A673 (cell line): ENCODE measurements at regions not wholly inside any gene's neighbourhood (a gene's known extent, or its start where the extent isn't known, plus 50 kb on each side); places are given as distances from the start of the nearest gene placed in this dataset.

ENCODE experiments used
- CTCF ChIP-seq: fragments of 300-800, 200-600 bp; sonication (generic); conservative IDR thresholded peaks from 2 replicates; pipeline ENCODE4 v1.5.1; 2017; ENCODE audit warnings: low read depth, mild to moderate bottlenecking, antibody characterized with exemption, low read length, moderate library complexity, mixed read lengths
- EZH2 ChIP-seq: fragments of 200-600 bp; sonication (generic); IDR thresholded peaks from 2 replicates; pipeline ENCODE4 v1.6.1; 2017; ENCODE audit warnings: borderline replicate concordance, low read depth, mild to moderate bottlenecking, mixed read lengths, antibody characterized with exemption, low read length; ENCODE audit not compliant: poor library complexity, severe bottlenecking

GRCh38 chr12:124493809-124494750 is 73.3 kb downstream of the NCOR2 start:
- TF ChIP-seq CTCF (no peak), EZH2 (no peak)
